Forelimb muscle (tissue), 1 donor: ENCODE measurements at regions not wholly inside any gene's neighbourhood (a gene's known extent, or its start where the extent isn't known, plus 50 kb on each side); places are given as distances from the start of the nearest gene placed in this dataset.

Experiments used
- DNase-seq: peaks from one replicate; pipeline ENCODE4 v3.0.0-alpha.2; 2013; ENCODE audit warnings: low read depth

DNA sequence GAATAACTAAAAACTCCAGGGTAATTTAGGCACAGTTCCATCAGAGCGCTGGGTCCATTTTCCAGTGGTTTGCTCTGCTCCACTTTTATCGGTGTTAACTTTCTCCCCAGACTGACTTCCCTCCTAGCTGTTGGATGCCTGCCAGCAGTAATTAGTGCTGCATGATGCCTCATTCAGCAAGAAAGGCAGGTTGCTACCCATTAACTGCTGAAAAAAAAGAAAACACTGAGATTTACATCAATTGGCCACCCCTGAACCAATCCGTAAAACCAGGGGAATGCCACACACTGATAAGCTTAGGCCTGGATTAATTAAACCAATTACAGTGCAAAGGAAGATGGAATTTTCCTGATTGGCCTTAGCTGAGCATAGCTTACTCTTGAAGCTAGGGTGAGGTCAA is 182.4 kb upstream of the CXXC4 start:
- DNase-seq, result no peak

DNA sequence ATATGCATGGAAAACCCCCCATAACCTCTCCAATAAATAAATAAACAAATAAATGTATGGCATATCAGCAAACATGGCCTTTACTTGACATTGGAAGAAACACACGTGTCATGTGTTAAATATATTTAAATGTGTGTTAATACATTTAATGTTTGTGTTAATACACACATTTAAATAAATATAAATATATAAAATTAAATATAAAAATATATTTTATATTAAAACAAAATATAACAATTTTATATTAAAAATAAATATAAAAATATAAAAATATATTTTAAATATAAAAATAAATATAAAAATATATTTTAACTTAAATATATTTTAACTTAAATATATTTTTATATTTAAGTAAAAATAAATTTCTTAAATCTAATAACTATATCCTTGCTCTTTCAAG is 187.6 kb upstream of the CXXC4 start:
- DNase-seq, result no peak

GRCh38 chr4:104693601-104694201 is 199.0 kb upstream of the CXXC4 start:
- no peak for DNase-seq

DNA sequence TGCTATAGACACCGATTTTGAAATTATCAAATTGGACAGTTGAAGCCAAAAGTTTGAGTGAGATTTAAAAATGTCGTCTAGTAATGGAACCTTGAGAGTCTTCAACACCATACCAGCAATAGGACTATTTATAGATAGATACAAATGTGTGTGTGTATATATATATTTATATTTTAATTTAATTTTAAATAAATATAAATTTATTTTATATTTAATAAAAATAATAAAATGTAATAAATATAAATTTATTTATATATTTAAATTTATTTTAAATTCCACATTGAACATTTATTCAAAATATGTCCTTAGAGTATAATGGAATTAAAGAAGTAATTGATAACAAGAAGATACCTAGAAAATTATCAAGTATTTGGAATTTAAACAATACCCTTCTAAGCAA is 221.9 kb upstream of the CXXC4 start:
- DNase-seq, result no peak

GRCh38 chr4:104719539-104720230 is 225.0 kb upstream of the CXXC4 start:
- DNase-seq, result no peak

GRCh38 chr4:104722467-104722866 is 227.8 kb upstream of the CXXC4 start:
- DNase-seq, result no peak

DNA sequence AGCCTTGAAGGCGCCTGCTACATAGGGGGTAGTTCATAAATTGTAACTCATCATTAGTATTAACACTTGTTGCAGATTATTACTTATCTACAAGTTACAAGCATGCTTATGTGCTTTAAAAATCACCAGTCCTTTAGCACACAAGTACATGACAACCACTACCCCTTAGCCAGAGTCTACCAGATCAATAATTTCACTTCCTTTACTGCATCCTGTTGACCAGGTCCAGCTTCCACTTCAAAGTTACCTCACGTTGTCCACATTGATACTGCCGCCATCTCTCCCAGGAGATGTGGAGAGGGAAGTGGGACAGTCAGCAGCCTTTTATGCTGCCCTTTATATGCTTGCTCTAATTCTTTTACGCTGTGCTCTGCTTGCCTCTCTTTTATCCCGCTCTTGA is 231.3 kb upstream of the CXXC4 start:
- DNase-seq, result no peak

- no peak for DNase-seq
Measured at GRCh38 chr4:104727643-104728042, 232.9 kb upstream of the CXXC4 start.

DNA sequence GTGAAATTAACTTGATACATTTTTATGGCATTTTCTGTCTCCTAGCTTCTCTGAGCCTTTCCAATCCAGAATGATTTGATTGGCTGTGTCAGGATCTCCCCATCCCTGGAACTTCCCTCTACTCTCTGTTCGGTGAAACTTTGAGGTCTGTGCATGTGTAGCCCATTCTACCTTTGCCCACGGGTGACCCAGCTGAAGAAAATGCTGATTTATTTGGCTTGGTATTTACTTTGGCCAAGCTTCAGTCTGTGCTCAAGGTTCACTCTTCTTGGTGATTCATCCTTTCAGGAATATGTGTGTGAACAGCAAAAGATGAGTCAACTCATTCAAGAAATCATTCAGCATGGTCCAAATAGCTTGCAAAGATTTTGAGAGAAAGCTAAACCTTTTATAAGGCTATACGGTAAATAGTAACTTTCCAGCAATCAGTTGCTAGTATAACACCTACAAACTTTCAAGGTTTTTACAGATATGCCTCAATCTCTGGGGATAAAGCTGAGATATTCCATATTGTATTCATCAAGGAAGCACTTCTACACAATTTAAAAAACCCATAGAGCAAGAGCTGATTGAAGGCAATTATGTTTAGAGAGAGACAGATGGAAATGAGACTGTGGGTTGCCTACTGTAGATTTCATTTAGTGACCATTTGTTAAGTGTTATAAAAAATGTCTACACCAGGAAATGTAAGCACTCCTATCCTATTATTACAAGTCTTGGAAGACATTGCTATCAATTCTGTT is 233.9 kb upstream of the CXXC4 start:
- no peak for DNase-seq

DNA sequence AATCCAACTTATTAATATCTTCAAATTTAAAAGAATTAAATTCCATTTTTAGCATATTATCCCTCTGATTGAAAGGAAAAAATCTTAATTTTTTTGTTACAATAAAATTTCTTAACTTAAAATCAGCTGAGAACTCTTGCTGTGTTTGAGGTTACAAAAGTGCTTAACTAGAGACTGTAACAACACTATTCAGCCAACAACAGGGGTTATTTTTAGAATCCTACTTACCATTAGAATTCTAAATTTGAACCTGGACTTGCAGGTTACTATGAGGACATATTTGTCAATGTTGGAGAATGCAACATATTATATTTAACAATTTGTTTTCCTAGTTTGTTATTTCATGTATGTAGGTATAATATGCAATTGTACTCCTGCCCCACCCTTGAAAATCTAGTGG is 238.1 kb upstream of the CXXC4 start:
- DNase-seq, result no peak

DNA sequence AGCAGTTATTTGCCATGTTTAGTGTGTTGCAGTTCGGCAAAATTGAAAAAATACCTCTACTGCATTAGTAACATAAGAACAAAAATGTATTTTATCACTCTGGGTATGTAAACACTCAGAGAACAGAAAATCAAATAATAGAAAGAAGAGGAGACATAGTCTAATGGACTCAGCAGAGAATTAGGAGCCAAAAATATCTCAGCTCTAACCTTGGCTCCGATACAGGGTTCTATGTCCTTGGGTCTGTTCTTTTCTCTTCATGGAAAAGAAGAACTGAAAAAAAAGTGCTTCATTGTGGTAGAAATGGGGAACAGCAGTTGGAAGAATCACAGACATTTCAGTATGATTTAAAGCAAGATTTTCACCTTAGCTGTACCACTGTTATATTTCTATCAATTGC is 240.5 kb upstream of the CXXC4 start:
- DNase-seq, result no peak

- no peak for DNase-seq
Measured at GRCh38 chr4:104740161-104740560, 245.5 kb upstream of the CXXC4 start.

- no peak for DNase-seq
Measured at GRCh38 chr4:104743215-104743653, 248.5 kb upstream of the CXXC4 start.

GRCh38 chr4:104747635-104748034 is 252.9 kb upstream of the CXXC4 start:
- no peak for DNase-seq

DNA sequence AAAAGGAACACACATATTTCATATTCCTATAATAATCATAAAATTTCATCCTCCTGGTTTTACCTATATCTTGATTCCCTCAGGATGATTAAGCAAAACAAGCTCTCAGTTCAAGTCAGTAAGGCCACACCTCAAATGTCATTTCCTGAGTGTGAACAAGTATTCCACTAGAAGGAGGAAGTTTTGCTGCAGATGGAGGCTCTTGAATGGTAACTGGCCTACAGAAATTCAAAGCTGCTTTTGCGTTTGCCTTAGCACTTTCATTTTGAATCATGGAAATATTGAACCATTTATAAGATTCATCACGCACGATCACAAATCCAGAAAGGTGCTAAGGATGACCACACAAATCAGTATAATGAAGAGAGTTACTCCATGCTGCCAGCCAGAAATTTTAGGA is 254.4 kb upstream of the CXXC4 start:
- no peak for DNase-seq

DNA sequence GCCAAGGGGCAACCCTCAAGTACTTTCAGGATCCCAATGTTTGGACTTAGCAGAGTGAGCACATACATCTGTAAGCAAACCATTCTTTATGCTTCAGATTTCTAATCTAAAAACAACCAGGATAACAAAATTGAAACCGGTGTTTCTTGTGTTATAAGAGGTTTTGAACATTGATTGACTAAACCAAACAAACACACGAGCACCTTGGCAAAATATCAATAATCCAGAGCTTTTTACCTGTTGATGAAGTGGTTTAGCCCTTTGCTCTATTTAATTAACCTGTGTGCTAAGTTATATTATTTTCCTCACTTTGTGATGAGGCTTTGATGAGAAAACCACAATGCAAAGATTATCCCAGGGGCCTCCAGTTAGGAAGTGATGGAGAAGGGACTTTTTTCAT is 255.3 kb upstream of the CXXC4 start:
- no peak for DNase-seq

GRCh38 chr4:104751468-104751867 is 256.8 kb upstream of the CXXC4 start:
- no peak for DNase-seq

DNA sequence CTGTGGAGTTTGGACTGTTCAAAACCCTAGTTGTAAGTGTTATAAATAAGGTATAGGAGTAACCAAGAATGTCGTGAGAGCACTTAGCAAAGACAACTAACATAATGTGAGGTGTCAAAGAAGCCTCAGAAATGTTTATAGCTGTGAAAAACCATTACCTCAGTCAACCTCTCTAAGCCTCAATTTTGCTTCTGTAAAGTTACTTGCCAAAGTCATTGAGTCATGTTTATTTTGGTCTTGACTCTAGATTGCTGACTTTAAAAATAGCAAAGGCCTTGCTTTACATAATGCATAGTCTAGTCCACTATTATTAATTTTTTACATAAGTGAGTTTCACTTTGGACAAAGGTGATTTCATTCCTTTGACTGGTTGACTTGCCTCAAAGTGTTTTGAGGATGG is 257.6 kb upstream of the CXXC4 start:
- no peak for DNase-seq

GRCh38 chr4:104756837-104757236 is 262.1 kb upstream of the CXXC4 start:
- DNase-seq, result no peak

DNA sequence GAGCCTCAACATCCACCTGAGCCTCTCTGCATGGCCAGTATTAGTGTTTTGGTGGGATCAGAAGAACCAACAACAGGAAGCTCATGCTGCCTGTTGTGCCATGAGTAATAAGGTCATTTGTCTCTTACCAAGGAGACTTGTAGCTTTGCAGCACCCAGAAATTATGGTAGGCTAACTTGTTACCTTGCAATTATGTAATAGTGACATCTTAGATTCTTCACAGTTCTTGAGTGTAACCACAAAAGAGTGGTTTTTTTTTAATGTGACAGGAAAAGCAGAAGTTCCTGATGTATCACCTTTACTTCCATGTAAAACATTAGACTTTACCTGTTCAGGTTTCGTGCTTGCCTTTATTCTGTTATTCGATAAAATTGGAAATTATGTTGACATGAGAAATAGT is 263.9 kb upstream of the CXXC4 start:
- no peak for DNase-seq

GRCh38 chr4:104763554-104764222 is 269.0 kb upstream of the CXXC4 start:
- no peak for DNase-seq

- DNase-seq, result no peak
Measured at GRCh38 chr4:104766676-104767075, 272.0 kb upstream of the CXXC4 start.

DNA sequence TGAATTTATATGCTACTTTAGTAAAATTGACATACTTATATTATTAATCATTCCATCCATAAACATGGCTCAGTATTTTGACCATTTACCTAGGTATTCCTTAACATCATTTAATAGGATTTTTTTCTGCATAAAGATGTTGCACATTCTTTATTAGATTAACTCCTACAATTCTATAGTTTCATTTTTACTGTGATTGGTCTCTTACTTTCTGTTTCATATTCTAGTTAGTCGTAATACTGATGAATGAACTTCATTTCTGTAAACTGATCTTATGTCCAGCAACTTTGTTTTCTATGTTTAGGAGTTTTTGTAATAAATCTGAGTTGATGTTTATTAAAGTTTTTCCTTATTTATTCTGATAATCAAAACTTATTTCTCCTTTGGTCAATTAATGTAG is 278.2 kb upstream of the CXXC4 start:
- no peak for DNase-seq
